GM23338 (cell line): ENCODE measurements at regions not wholly inside any gene's neighbourhood (a gene's known extent, or its start where the extent isn't known, plus 50 kb on each side); places are given as distances from the start of the nearest gene placed in this dataset.
A peak's percentile ranks its signal among the peaks of the same experiment; 100 is the strongest.

Source experiments
- EZH2 ChIP-seq: fragments of 200-600 bp; sonication (generic); IDR thresholded peaks from one replicate; pipeline ENCODE4 v1.8.0; 2017; ENCODE audit warnings: antibody characterized with exemption, mild to moderate bottlenecking, low read depth; ENCODE audit not compliant: unreplicated experiment
- EZH2phosphoT487 ChIP-seq: fragments of 200-600 bp; sonication (generic); IDR thresholded peaks from one replicate; pipeline ENCODE4 v1.8.1; 2018; ENCODE audit warnings: antibody characterized with exemption; ENCODE audit not compliant: unreplicated experiment
- POLR2AphosphoS5 ChIP-seq: IDR thresholded peaks from 2 replicates; pipeline ENCODE4 v1.6.1; 2016; ENCODE audit warnings: antibody characterized with exemption, low read depth
- ZNF114 ChIP-seq: fragments of 250-450 bp; sonication (Bioruptor Pico); IDR thresholded peaks from 2 replicates; pipeline ENCODE4 v1.5.0; 2020; ENCODE audit warnings: mild to moderate bottlenecking, moderate library complexity
- TF ChIP-seq, protein P1 (sequence below), 2 experiments: fragments of 200-600 bp in 1 of 2; sonication (generic) in 1 of 2; conservative IDR thresholded peaks; 2 replicates each; pipeline versions ENCODE4 v1.5.1 to v1.6.1; 2016 to 2017; ENCODE audit warnings: antibody characterized with exemption in 2 of 2, low read depth in 2 of 2, mild to moderate bottlenecking in 2 of 2, moderate library complexity in 1 of 2
- TF ChIP-seq, protein P2 (sequence below): IDR thresholded peaks from 2 replicates; pipeline ENCODE4 v1.6.1; 2016; ENCODE audit warnings: antibody characterized with exemption
- TF ChIP-seq, protein P3 (sequence below): IDR thresholded peaks from one replicate; pipeline ENCODE4 v1.6.1; 2018; ENCODE audit warnings: antibody characterized with exemption; ENCODE audit not compliant: unreplicated experiment

DNA sequence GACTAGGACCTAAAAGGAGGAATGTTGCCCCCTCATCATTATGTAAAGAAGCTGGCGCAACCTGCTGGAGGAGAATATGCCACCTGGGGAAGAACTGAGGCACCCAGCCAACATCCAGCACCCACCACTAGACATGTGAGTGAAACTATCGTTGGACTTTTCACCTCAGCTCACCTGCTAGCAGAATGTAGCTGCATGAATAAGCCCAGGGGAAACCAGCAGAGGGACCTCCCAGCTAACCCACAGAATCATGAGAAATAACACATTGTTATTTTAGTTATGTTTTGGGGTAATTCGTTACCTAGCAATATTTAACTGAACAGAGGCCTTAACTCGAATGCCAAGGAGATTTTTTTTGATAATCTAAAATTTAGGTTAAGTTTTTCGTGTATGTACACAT is 542.5 kb upstream of the DAB1 start:
- TF ChIP-seq, protein P1, sequence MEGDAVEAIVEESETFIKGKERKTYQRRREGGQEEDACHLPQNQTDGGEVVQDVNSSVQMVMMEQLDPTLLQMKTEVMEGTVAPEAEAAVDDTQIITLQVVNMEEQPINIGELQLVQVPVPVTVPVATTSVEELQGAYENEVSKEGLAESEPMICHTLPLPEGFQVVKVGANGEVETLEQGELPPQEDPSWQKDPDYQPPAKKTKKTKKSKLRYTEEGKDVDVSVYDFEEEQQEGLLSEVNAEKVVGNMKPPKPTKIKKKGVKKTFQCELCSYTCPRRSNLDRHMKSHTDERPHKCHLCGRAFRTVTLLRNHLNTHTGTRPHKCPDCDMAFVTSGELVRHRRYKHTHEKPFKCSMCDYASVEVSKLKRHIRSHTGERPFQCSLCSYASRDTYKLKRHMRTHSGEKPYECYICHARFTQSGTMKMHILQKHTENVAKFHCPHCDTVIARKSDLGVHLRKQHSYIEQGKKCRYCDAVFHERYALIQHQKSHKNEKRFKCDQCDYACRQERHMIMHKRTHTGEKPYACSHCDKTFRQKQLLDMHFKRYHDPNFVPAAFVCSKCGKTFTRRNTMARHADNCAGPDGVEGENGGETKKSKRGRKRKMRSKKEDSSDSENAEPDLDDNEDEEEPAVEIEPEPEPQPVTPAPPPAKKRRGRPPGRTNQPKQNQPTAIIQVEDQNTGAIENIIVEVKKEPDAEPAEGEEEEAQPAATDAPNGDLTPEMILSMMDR (conservative IDR thresholded peaks at IDR 0.05; ENCODE audit: low read depth in 2 of 2), result peak; percentile 46 to 63
- TF ChIP-seq EZH2 (no peak), ZNF114 (CRISPR knock-in tag) (no peak), POLR2AphosphoS5 (no peak), EZH2phosphoT487 (no peak)
- TF ChIP-seq, protein P2, sequence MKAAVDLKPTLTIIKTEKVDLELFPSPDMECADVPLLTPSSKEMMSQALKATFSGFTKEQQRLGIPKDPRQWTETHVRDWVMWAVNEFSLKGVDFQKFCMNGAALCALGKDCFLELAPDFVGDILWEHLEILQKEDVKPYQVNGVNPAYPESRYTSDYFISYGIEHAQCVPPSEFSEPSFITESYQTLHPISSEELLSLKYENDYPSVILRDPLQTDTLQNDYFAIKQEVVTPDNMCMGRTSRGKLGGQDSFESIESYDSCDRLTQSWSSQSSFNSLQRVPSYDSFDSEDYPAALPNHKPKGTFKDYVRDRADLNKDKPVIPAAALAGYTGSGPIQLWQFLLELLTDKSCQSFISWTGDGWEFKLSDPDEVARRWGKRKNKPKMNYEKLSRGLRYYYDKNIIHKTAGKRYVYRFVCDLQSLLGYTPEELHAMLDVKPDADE, result no peak
- TF ChIP-seq, protein P3, sequence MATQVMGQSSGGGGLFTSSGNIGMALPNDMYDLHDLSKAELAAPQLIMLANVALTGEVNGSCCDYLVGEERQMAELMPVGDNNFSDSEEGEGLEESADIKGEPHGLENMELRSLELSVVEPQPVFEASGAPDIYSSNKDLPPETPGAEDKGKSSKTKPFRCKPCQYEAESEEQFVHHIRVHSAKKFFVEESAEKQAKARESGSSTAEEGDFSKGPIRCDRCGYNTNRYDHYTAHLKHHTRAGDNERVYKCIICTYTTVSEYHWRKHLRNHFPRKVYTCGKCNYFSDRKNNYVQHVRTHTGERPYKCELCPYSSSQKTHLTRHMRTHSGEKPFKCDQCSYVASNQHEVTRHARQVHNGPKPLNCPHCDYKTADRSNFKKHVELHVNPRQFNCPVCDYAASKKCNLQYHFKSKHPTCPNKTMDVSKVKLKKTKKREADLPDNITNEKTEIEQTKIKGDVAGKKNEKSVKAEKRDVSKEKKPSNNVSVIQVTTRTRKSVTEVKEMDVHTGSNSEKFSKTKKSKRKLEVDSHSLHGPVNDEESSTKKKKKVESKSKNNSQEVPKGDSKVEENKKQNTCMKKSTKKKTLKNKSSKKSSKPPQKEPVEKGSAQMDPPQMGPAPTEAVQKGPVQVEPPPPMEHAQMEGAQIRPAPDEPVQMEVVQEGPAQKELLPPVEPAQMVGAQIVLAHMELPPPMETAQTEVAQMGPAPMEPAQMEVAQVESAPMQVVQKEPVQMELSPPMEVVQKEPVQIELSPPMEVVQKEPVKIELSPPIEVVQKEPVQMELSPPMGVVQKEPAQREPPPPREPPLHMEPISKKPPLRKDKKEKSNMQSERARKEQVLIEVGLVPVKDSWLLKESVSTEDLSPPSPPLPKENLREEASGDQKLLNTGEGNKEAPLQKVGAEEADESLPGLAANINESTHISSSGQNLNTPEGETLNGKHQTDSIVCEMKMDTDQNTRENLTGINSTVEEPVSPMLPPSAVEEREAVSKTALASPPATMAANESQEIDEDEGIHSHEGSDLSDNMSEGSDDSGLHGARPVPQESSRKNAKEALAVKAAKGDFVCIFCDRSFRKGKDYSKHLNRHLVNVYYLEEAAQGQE, result no peak
